ENCODE measurements at regions not wholly inside any gene's neighbourhood (a gene's known extent, or its start where the extent isn't known, plus 50 kb on each side); places are given as distances from the start of the nearest gene placed in this dataset. TPM values are rescaled to one million over a fixed set of nuclear protein-coding genes. Genes with fewer than 3 reads are reported as not detected.

DNA sequence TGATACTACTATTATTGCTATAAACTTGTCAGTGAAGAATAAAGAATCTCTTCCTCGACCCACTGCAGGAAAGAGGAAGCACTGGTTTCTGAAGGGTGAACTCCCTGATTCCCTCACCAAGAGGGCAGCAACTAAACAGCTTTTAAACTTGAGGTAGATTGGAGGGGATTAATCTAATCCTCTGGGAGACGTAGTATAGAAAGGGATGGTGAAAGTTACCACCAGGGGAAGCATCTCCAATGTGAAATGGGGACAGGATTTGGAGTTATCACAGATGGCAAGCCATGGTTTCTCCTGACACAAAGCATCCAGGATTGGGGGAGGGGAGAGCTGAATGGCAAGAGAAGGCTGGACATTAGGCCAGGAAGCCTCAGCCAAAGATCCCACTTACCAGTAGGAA is 62.7 kb upstream of the PTPN13 start:
- Histone ChIP-seq H3K4me2 (ENCODE audit: low read length) (no peak overlapping the region), H3K4me3 (ENCODE audit: low read length) (no peak overlapping the region), H3K27me3 (ENCODE audit: control insufficient read depth, insufficient read depth, low read length) (no peaks in the 10 kb centered on the region), H3K9ac (ENCODE audit: low read depth, low read length) (no peak overlapping the region), H3K36me3 (ENCODE audit: insufficient read depth, low read length) (no peaks in the 10 kb centered on the region), H3K9me3 (replicated peaks; ENCODE audit: low read length) (no peaks in the 10 kb centered on the region), H3K4me1 (ENCODE audit: control insufficient read depth, insufficient read depth, low read length) (no peaks in the 10 kb centered on the region)

DNA sequence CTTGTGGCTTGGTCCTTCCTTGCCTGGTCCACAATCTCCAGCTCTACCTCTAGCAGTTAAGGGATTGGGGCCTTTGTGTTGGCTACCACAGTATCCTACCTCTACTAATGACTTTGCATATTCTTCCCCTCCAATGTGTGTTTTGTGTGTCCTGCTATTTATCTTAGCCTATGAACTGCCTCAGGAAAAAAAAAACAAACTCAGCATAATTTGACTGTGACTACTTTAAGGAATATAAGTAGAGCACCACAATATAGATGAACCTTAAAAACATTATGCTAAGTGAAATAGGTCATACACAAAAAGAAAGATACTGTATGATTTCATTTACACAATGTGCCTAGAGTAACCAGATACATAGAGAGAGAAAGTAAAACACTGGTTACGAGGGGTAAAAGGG is 61.3 kb upstream of the PTPN13 start:
- Histone ChIP-seq H3K36me3 (ENCODE audit: insufficient read depth, low read length) (no peaks in the 10 kb centered on the region), H3K4me1 (ENCODE audit: control insufficient read depth, insufficient read depth, low read length) (no peaks in the 10 kb centered on the region), H3K9ac (ENCODE audit: low read depth, low read length) (no peak overlapping the region), H3K4me2 (ENCODE audit: low read length) (no peak overlapping the region), H3K27me3 (ENCODE audit: control insufficient read depth, insufficient read depth, low read length) (no peaks in the 10 kb centered on the region), H3K4me3 (ENCODE audit: low read length) (no peak overlapping the region), H3K9me3 (replicated peaks; ENCODE audit: low read length) (no peaks in the 10 kb centered on the region)

DNA sequence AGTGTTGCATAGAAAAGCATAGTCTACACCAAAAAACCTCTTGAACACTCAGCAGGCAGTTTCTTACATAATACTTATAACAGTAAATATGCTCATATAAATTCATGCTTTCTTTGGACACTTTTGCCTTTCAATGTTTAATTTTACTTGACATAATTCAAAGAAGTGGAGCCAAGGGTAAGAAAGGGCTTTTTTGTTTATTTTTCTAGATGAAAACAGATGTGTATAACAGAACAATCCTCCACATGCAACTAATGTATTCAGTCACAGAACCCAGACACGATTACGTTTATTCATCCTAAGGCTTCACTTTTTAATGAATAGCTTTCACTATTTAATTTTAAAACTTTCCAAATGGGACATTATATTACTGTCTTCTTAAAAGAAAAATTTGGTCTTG is 58.0 kb upstream of the PTPN13 start:
- Histone ChIP-seq H3K4me3 (ENCODE audit: low read length) (no peak overlapping the region), H3K4me1 (ENCODE audit: control insufficient read depth, insufficient read depth, low read length) (no peaks in the 10 kb centered on the region)

DNA sequence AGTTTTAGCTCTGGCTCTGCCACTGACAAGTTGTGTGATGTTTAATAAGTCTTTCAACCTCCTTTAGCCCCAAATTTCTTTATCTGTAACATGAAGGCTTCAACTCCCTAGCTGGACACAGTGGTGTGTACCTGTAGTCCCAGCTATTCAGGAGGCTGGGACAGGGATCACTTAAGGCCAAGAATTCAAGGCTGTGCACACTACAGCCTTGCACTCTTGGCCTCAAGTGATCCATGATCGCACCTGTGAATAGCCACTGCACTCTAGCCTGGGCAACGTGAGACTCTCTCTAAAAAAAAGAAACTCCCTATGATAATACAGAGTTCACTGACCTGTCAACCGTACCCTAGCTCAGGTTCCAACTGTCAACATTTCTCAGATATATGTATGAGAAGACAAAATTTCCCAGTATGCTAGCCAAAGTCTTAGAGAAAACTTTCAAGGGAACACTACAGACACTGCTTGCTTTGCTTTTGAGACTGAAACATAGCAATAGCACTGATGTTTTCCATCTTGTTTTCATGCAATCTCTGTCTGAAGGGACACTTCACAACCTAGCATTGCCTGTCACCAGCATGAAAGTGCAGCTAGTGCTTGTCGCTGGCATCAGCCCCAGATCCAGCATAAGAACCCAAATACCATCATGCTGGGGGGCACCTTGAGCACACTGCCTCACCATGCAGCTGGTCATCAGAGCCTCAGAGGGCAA is 51.6 kb upstream of the PTPN13 start:
- Histone ChIP-seq H3K27me3 (ENCODE audit: control insufficient read depth, insufficient read depth, low read length) (peaks cover 12% of the 10 kb centered on the region), H3K9me3 (replicated peaks; ENCODE audit: low read length) (no peaks in the 10 kb centered on the region), H3K36me3 (ENCODE audit: insufficient read depth, low read length) (no peaks in the 10 kb centered on the region), H3K4me2 (ENCODE audit: low read length) (no peak overlapping the region), H3K9ac (ENCODE audit: low read depth, low read length) (no peak overlapping the region), H3K4me3 (ENCODE audit: low read length) (no peak overlapping the region), H3K4me1 (ENCODE audit: control insufficient read depth, insufficient read depth, low read length) (peaks cover 9% of the 10 kb centered on the region)

More for the DNA sequence above, 58.0 kb upstream of the PTPN13 start:
- no peaks in the 10 kb centered on the region for H3K27me3 ChIP-seq (ENCODE audit: control insufficient read depth, insufficient read depth, low read length)
- no peaks in the 10 kb centered on the region for H3K9me3 ChIP-seq (replicated peaks; ENCODE audit: low read length)
- no peak overlapping the region for H3K9ac ChIP-seq (ENCODE audit: low read depth, low read length)
- no peaks in the 10 kb centered on the region for H3K36me3 ChIP-seq (ENCODE audit: insufficient read depth, low read length)
- no peak overlapping the region for H3K4me2 ChIP-seq (ENCODE audit: low read length)

DNA sequence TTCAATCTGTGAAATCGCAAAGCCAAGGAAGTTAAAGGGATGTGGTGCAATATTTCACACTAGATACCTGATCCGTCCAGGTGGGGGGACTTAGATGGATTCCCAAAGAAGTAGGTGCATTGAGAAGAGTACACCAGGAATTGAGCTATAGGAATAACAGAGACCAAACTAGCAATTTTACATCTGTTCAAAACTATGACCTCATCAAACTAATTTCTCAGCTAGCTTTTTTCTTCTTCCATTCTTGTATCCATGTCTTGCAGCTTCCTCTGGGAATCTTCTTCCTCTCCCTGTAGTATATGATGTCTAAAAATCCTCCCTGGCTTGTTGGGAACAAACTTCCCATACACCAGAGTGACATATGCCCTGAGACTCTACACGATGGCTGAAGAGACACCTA is 51.0 kb upstream of the PTPN13 start:
- H3K9me3 ChIP-seq (replicated peaks; ENCODE audit: low read length) = no peaks in the 10 kb centered on the region
- no peak overlapping the region for H3K4me3 ChIP-seq (ENCODE audit: low read length)
- no peak overlapping the region for H3K4me2 ChIP-seq (ENCODE audit: low read length)
- H3K36me3 ChIP-seq (ENCODE audit: insufficient read depth, low read length) = no peaks in the 10 kb centered on the region
- H3K4me1 ChIP-seq (ENCODE audit: control insufficient read depth, insufficient read depth, low read length) = peaks cover 9% of the 10 kb centered on the region
- H3K27me3 ChIP-seq (ENCODE audit: control insufficient read depth, insufficient read depth, low read length) = peaks cover 12% of the 10 kb centered on the region
- no peak overlapping the region for H3K9ac ChIP-seq (ENCODE audit: low read depth, low read length)

DNA sequence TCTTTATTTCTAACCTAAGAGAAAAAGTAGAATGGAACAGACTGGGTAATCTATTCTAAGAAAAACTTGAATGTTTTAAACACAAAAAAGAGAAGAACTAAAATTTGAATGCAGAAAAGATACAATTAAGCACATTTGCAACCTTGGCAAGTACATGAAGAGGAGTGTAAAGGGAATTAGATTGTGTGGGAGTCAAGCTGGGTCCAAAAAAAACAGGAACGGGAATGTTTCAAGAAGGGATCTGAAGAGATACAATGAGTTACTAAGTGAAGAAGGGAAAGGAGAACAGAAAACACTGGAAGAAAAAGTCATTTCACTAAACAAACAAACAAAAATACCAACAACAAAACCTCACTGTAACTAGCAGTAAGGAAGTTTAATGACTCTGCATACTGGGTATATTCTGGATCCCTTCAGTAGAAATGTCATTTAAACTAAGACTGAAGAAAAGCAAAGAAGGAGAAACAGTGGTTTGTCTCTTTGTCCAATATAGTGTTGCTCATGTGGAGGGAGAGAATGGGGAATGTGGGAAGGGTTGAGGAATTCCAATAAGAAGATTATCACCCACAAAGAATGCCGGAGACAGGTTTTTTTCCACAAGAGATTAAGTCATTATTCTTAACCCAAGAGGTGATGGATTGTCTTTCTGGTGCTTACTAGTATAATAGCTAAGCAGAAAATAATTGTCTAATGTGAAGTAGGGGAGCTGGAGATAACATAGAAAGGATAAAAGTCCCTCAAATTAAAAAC is 50.4 kb upstream of the PTPN13 start:
- Histone ChIP-seq H3K9ac (ENCODE audit: low read depth, low read length) (no peak overlapping the region), H3K36me3 (ENCODE audit: insufficient read depth, low read length) (no peaks in the 10 kb centered on the region), H3K4me3 (ENCODE audit: low read length) (no peak overlapping the region), H3K9me3 (replicated peaks; ENCODE audit: low read length) (no peaks in the 10 kb centered on the region), H3K4me1 (ENCODE audit: control insufficient read depth, insufficient read depth, low read length) (peaks cover 9% of the 10 kb centered on the region), H3K4me2 (ENCODE audit: low read length) (no peak overlapping the region), H3K27me3 (ENCODE audit: control insufficient read depth, insufficient read depth, low read length) (peaks cover 12% of the 10 kb centered on the region)

DNA sequence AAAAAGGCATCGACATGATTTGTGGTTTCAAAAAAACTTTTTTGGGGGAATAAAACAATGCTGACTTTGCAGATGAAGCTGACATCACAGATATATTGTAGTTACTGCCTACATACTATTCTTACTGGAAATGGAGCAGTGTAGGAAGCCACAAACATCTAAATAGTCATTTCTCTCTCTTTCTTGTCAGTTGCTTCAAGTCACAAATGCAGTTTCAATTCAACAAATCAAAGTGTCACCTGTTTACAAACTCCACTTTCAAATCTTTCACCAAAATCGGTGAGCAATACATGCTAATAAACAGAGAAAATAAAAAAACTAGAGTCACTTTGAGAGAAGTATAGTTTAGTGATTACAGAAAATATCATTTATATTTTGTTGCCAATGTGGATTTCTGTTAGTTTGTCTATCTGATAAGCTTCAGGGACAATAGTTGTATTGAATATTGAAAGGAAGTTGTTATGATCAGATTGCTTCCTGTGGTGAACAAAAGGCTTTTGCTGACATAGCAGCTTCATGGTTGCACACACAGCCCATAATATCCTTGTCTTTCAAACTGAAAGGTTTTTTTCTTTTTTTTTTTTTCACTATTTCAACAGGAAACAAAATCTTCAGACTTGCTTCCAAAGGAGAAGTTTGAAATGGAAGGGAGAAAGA is 49.7 kb upstream of the PTPN13 start:
- peaks cover 12% of the 10 kb centered on the region for H3K27me3 ChIP-seq (ENCODE audit: control insufficient read depth, insufficient read depth, low read length)

More for the DNA sequence above, 49.7 kb upstream of the PTPN13 start:
- no peak overlapping the region for H3K4me3 ChIP-seq (ENCODE audit: low read length)
- no peaks in the 10 kb centered on the region for H3K36me3 ChIP-seq (ENCODE audit: insufficient read depth, low read length)
- H3K9me3 ChIP-seq (replicated peaks; ENCODE audit: low read length) = no peaks in the 10 kb centered on the region
- H3K4me2 ChIP-seq (ENCODE audit: low read length) = no peak overlapping the region
- H3K9ac ChIP-seq (ENCODE audit: low read depth, low read length) = no peak overlapping the region
- peaks cover 9% of the 10 kb centered on the region for H3K4me1 ChIP-seq (ENCODE audit: control insufficient read depth, insufficient read depth, low read length)

Small RNA genes lying in the stretch of these regions (small RNA-seq; reads per million reads assigned to genes)
- not detected for gene MIR4452

Measured in skeletal muscle satellite cell (primary cell).